ENCODE measurements at regions not wholly inside any gene's neighbourhood (a gene's known extent, or its start where the extent isn't known, plus 50 kb on each side); places are given as distances from the start of the nearest gene placed in this dataset.
"Not testable (repeated sequence)": the region's sequence is repeated elsewhere in the genome, so short reads cannot be mapped to it uniquely, and the experiment has no call there.

DNA sequence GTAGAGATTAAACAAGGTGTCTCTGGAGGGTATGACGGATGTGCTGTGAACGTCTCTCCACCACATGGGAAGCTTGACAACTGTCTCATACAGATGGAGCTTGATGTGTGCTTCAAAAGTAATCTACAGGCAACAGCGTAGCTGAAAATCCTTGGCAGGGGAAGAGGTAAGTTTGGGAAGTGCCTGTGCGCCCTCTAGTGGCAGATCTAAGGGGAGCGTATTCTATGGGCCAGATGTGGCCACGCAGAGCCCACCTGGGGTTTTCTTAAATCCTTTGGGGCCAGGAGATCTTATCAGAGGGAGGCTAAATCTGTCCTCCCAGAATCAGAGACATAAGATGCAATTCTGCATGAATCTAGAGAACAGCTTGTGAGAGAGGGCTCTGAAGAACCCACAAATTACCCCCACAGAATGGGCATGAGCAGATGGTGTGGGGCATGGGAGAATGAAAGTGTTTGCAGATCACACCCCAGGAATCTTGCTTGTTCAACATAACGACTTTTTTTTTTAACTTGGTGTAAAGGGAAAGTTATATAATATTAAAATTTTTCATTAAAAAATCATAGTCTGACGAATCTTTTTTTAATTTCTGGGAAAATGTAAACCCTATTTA, 91.2 kb upstream of the MPP7 start:
- peak; percentile 69 for DNase-seq

DNA sequence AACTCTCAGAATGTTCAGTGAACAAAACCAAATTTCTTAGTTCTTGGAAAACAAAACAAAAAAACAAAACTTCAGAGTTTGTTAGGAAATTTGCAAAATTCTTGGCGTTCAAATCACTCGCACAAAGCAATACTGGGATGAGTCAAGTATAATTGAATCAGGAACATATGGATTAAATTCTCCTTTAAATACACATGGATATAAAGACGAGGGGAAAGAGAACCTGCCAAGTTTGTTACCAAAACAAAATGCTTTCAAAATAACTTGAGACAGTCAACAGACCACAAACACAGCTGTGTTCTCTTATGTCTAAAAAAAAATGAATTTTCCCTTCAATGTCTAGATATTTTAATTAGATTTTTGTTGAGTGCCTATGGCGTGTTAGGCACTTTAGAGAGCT, 93.5 kb upstream of the MPP7 start:
- no peak for DNase-seq

DNA sequence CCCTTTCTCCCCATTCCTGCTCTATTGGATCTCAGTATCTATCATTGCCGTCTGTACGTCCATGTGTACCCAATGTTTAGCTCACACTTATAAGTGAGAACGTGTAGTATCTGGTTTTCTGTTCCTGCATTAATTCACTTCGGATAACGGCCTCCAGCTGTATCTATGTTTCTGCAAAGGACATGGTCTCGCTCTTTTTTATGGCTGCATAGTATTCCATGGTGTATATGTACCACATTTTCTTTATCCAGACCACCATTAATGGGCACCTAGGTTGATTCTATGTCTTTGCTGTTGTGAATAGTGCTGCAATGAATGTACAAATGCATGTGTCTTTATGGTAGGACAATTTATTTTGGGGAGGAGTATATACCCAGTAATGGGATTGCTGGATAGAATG, 94.4 kb upstream of the MPP7 start:
- DNase-seq = no peak

DNA sequence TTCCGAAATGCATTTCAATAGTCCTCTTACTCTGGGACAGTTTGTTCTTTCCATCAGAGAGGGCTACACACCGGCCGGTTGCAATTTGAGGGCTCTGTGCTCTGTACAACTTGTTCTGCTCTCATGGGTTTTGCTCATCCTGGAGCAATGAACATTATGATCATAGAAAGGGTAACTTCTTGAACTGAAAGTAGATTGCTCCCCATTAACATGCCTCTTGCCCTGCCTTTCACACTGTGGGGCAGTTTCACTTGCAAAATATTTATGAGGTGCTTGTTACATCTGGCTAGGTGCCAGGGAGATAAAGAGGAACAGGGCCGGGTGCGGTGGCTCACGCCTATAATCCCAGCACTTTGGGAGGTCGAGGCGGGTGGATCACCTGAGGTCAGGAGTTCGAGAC, 97.3 kb upstream of the MPP7 start:
- no peak for DNase-seq

DNA sequence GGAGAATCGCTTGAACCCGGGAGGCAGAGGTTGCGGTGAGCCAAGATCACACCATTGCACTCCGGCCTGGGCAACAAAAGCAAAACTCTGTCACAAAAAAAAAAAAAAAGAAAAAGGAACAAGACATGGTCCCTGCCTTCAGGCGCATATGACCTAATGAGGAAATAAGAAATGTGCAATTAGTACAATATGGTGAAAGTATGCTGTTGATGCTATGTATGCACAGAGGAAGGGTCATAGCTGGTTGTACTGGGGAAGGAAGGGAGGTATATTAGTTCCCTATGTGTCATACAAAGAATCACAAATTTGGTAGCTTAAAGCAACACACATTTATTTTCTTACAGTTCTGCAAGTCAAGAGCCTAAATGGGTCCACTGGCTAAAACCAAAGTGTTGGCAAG, 97.8 kb upstream of the MPP7 start:
- no peak for DNase-seq

DNA sequence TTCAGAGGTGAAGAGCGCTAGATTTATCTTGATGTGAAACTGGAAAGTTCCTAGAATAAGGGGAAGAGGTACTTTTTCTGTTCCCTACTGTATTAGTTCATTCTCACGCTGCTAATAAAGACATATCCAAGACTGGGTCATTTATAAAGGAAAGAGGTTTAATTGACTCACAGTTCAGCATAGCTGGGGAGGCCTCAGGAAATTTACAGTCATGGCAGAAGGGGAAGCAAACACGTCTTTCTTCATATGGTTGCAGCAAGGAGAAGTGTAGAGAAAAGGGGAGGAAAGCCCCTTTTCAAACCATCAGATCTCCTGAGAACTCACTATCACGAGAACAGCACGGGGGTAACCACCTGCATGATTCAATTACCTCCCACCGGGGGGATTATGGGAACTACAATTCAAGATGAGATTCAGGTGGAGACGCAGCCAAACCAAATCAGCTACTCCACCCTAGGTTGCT, 99.8 kb upstream of the MPP7 start:
- DNase-seq = not testable (repeated sequence)

DNA sequence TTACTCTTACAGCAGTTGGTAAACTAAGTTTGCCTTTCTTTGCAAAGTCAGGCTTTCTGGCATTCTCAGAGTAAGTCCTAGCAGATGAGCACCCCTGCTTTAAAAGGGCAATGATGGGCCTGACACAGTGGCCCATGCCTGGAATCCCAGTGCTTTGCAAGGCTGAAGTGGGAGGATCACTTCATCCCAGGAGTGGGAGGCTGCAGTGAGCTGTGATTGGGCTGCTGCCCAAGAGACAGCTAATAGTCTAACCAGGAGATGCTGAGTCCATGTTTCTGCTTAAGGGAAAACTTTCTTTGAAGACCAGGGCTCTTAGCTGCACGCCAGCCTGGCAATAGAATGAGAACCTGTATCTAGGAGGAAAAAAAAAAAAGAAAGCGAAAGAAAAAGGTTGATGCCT, 100.2 kb upstream of the MPP7 start:
- no peak for DNase-seq

DNA sequence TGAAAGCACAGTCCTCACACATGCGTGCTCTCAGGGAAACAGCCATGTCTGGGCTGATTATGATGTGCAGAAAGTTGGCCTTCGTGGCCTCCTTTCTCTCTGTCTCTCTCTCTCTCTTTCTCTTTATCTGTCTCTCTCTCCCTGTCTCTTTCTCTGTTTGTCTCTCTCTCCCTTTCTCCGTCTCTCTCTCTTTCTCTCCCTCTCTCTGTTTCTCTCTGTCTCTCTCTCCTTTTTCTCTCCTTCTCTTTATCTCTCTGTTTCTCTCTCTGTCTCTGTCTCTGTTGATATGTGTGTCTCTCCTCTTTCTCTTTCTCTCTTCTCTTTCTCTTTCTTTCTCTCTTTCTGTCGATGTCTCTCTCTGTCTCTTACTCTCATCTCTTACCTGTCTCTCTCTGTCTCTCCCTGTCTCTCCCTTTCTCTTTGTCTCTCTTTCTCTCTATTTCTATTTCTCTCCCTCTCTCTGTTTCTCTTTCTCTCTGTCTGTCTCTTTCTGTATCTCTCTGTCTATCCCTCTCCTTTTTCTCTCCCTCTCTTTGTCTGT, 105.4 kb upstream of the MPP7 start:
- no peak for DNase-seq

DNA sequence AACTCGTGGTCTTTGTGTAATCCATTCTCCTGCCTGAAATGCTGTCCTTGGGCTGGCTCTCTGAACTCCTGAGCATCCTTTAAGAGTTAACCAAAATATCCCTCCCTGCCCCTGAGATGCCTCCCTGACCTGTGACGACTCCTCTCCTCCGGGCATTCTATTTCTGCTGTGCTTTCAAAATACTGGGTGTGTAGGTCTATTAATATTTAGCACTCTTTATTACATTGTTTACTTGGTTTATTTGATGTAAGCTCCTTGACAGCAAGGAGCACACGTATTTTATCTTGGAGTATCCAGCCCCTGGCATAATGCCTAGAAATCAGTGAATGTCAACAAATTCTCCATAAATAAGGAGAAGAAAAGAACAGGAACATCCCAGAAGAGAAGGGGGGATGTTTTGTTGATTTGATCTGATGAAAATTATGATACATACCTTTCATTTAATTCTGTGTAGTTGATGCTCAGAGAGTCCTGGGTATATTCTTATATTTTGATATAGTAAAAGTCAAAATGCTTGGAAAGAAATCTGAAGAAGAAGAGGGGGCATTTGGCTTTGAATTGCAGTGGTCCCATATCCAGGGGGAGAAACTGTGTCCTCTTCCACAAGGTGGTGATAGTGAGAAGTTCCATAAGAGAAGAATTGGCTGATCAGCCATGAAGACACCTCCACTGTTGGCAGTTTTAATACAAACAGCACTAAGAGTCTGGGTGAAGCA, 107.7 kb upstream of the MPP7 start:
- no peak for DNase-seq

DNA sequence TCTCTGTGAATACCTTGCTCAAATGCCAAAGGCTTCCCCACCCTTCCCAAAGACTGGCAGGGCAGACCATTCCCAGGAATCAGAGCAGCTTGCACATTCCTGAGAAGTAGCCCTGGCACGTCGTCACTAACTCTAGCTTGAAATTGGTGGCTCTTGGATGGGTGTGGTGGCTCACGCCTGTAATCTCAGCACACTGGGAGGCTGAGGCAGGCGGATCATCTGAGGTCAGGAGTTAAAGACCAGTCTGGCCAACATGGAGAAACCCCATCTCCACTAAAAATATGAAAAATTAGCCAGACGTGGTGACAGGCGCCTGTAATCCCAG, 108.2 kb upstream of the MPP7 start:
- DNase-seq = no peak

DNA sequence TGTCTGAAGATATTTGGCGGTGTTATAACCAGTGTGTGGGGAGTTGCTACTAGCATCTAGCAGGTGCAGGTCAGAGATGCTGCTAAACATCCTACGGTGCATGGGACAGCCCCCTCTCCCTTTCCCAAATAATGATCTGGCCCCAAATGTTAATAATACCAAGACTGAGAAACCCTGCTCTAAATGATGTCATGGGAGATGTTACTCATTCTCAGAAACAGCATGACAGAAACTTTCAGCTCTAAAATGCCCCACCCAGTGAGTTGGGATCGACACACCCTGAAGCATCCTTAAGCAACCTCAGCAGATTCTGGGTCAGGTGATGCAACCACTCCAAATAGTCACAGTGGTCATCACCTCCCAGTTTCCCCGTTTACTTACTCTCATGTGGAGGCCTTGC, 108.8 kb upstream of the MPP7 start:
- DNase-seq = peak; percentile 13

DNA sequence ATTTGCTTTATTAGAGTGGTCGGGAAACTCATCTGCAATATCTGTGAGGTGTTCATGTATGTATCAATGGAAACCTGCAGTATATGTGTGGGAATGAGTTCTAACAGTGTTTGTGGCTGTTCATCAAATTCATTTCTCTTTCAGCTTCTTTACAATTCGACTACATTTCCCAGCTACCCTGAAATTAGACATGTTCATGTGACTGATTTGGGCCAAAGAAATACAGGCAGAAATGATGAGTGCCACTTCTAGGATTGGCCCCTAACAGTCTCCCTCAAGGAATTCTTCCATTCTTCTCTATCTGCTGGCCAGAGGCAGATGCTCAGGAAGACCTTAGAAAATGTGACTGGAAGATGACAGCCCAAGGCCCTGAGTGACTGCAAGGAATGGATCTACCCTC, 114.8 kb upstream of the WAC start:
- DNase-seq = no peak

DNA sequence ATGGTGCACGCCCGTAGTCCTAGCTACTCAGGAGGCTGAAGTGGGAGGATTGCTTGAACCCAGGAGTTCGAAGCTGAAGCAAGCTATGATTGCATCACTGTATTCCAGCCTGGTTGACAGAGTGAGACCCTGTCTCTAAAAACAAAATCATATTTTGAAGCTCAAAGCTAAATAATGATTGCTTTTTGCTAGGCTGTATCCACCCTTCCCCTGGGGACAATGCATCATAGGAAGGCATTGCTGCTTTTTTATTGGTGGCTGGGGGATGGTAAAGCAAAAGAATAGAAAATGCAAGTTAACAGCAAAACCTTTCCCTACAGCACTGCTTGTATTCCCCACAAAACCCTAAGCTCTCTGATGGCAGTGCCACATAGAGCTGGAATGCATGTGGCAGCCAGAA, 107.5 kb upstream of the WAC start:
- no peak for DNase-seq

DNA sequence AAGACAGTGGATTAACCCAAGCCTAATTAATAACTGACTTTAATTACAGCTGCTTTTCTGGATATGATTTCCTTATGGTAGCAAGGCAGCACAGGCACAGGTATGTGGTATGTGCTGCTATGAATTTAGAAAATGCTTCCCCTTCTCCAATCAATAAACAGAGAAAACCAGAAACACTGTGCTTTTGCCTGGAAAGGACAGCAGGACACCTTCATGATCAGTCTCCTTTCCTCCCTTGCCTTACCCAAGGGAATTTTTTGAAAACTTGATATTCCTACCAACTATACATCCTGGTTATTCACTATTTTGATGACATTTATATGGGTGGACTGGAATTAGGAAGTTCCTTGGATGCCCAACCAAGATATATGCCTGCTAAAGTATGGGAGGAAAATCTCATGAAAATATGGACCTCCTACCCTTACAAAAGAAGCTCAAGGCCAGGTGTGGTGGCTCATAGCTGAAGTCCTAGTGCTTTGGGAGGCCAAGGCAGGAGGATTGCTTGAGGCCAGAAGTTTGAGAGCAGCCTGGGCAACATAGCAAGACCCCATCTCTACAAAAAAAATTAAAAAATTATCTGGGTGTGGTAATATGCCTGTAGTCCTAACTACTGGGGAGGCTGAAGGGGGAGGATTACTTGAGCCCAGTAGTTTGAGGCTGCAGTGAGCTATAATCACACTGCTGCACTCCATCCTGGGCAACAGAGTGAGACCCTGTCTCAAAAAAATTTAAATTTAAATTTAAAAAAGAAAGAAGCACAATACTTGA, 106.3 kb upstream of the WAC start:
- DNase-seq = no peak

DNA sequence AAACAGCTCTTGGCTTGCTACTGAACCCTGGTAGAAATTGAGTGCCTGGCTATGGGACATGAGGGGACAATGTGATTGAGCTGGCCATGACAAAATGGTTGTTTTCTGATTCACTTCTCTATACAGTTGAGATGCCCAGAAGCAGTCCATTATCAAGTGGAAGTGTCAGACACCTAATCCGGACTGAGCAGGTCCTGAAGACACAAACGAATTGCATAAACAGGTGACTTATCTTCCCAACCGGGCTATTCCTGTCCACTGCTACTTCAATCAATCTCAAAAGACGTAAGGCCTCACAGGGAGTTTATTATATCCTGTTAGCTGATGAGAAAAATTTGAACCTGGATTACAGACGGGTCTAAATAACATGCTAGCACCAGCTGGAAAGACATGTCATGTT, 105.5 kb upstream of the WAC start:
- DNase-seq = no peak

DNA sequence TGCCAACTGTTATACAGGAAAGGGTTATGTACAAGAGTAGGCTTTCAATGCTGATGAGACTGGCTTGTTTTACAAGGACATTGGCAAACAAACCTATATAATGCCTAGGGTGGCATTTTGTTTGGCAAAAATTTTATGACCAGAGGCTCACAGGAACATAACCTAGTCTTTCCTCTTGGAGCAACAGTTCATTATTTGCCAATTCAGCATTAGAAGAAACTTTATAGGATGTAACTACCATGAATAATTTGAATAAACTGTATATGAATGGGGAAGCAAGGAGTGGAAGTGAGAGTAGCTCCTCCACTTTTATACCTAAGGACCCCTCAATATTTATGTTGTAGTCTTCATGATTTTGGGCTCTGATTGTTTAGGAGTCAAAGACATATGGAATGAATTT, 103.9 kb upstream of the WAC start:
- no peak for DNase-seq

DNA sequence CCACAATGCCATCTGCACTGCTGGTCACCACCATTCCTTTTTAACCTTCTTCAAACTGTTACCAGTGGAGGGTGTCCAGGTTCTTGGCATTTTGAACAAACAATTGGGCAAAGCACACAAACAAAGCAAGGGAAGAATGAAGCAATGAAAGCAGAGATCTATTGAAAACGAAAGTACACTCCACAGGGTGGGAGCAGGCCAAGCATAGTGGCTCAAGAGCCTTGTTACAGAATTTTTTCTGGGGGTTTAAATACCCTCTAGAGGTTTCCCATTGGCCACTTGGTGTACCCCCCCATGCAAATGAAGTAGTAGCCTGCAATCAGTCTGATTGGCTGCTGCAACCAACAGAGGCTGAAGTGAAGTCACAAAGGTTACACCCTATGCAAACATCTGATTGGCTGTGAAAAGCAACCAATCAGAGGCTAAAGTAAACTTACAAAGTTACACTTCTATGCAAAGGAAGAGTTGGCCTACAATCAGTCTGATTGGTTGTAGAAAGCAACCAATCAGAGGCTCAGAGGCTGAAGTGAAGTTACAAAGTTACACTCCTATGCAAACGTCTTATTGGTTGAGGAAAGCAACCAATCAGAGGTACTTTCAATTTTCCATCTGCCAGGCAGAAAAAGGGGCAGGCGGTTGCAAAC, 103.2 kb upstream of the WAC start:
- DNase-seq = no peak

DNA sequence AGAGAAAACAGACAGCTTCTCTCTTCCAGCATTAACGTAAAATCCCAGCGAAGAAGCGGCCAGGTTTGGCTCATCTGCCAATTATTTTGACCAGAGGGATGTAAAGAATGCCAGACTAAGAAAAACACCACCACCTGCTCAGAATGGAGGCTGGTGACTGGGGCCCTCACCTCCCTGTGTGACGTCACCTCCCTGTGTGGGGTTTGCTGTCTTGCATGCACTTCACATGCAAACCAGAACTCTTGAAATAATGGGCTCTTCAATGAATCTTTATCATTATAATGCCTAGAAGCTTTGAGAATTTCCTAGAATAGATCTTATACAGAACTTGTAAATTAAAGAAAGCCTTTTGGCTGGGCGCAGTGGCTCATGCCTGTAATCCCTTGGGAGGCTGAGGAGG, 101.8 kb upstream of the WAC start:
- no peak for DNase-seq

DNA sequence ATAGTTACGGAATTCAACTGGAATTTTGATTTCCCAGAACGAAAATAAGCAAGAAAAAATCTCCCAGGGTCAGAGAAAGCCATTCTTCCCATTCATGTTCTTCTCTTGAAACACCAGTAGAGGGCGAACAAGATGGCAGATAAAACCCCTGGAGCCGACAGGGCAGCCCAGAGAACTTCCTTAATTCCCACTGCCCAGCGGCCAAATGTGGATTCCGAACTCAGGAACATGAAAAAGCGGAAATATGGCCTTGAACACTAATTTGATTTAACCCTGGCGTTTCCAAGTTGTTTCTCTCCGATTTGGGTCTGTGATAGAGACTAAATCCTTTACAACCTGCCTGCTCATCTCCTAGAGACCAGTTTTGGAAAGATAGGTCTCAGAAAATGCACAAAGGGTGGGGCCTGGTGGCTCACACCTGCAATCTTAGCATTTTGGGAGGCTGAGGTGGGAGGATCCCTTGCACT, 100.7 kb upstream of the WAC start:
- DNase-seq = peak; percentile 47

DNA sequence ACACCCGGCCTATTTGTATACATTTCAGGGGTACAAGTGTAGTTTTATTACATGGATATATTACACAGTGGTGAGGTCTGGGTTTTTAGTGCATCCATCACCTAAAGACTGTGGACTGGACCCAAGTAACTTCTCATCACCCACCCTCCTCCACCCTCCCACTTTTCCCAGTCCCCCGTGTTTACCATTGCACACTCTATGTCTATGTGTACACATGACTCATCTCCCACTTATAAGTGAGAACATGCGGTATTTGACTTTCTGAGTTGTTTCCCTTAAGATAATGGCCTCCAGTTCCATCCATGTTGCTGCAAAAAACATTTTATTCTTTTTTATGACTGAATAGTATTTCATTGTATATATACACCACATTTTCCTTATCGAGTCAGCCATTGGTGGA, 98.9 kb upstream of the WAC start:
- no peak for DNase-seq

DNA sequence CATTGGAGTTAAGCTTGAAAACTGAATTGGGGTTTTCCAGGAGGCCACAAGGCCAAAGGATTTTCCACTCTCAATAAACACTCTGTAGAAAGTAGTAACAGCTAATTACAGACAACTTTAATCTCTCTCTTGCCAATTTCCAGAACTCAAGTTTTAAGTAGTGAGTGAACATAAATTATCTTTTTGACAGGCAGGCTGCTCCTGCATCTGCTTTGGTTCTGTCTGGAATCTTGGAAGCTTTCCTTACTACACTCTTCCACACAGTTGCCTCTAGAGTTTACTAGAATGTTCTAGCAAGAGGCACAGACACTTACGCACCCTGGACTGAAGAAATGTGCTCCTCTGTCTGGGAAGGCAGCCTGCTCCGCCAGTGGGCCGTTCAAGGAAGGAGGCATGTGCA, 90.5 kb upstream of the WAC start:
- no peak for DNase-seq

DNA sequence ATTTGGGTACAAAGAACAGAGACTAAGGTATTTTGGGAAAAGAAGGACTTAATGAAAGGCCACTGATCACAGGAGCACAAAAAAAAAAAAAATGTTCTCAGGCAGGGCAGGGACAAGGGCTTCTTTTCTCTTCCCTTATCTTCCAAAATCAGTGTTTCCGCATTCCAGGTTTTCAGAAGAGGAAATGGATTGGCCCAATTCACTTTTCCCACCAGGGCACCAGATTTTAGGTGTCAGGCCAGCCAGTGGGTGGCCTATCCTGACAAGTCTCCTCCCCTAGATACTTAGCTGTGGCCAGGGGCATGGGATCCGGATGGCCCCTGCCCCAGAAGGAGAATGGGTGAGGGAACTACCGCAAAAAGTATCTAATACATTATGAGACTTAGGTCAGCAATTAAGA, 88.9 kb upstream of the WAC start:
- DNase-seq = no peak

DNA sequence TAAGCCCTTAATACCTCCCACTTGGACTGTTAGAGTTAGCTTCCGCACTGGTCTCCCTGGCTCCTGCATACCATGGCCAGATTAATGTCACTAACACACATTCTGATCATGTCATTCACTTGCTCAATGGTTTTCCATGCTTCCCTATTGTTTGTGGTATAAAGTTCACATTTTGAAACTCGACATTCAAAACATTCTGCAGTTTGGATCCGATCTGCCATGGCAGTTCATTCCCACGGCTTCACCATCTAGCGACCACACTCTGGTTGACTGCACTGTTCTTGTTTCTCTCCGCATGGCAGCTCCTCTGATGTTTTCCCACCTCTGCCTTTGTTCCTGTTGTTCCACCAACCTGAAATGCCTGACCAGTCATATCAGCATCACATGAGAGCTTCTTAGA, 87.4 kb upstream of the WAC start:
- DNase-seq = no peak

DNA sequence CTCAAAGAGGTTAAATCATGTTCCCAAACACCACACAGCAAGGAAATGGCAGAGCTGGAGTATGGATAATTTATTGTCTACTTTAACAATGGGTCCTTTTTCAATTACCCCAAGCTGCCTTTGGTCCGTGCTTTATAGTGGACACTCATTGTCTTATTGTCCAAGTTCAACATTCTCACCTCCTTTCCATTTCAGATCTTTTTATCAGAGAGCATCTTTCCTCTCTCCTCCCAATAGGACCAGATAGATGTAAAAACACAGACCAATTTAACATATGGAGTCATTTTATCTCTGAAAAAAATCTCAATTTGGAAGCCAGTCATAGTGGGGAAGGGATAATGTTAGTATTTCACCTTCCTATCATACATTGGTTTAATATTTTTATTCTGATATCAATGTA, 83.5 kb upstream of the WAC start:
- DNase-seq = no peak

Data from CD4-positive, alpha-beta T cell treated with Interleukin-10 for 1 hour (primary cell).